Mesothelial cell of epicardium (in vitro differentiated cells): ENCODE measurements at regions not wholly inside any gene's neighbourhood (a gene's known extent, or its start where the extent isn't known, plus 50 kb on each side); places are given as distances from the start of the nearest gene placed in this dataset.
A peak's percentile ranks its signal among the peaks of the same experiment; 100 is the strongest.

Experiments used
- DNase-seq, 2 experiments: peaks; one replicate each; pipeline ENCODE4 v3.0.0; 2021; ENCODE audit warnings: low spot score in 2 of 2; ENCODE audit not compliant: unreplicated experiment in 2 of 2
- H3K27ac Mint-ChIP-seq: 2 replicates; pipeline ENCODE4 v1.8.0; 2021; ENCODE audit warnings: mixed read lengths
- H3K27me3 Mint-ChIP-seq: 2 replicates; pipeline ENCODE4 v1.8.0; 2021; ENCODE audit warnings: low read depth, mixed read lengths
- H3K36me3 Mint-ChIP-seq: 2 replicates; pipeline ENCODE4 v1.8.0; 2021; ENCODE audit warnings: mixed read lengths
- H3K4me1 Mint-ChIP-seq: 2 replicates; pipeline ENCODE4 v1.8.0; 2021; ENCODE audit warnings: mixed read lengths
- H3K4me3 Mint-ChIP-seq: 2 replicates; pipeline ENCODE4 v1.8.0; 2021; ENCODE audit warnings: mild to moderate bottlenecking, moderate library complexity, mixed read lengths
- H3K9me3 Mint-ChIP-seq: 2 replicates; pipeline ENCODE4 v1.8.0; 2021; ENCODE audit warnings: mixed read lengths
- TF ChIP-seq, protein P1 (sequence below): fragments of 200-600 bp; sonication (generic); IDR thresholded peaks from one replicate; pipeline ENCODE4 v1.5.0; 2021; ENCODE audit warnings: antibody characterized with exemption; ENCODE audit not compliant: unreplicated experiment

DNA sequence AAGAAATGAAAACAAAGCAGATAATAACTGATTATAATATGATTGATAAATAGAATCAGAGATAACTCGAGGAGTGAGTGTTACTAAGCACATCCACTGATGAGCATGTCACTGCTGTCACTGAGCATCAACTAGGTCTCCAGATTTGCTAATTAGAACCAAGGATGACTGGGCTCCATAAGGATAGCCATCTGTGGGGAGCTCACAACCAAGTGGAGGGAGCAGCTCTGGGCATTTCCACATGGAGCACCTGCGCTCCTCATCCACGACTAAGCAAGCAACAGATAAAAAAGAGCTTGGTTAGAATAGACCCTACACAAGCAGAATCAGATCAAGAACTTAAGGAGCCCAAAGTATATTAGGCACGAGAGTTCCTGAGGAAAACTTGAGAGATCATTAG, 396.0 kb upstream of the B3GAT1 start:
- Mint-ChIP-seq H3K36me3 (no peaks in the 10 kb centered on the region), H3K4me3 (no peak overlapping the region), H3K27me3 (no peaks in the 10 kb centered on the region), H3K27ac (no peak overlapping the region), H3K4me1 (no peaks in the 10 kb centered on the region), H3K9me3 (no peaks in the 10 kb centered on the region)
- TF ChIP-seq, protein P1, sequence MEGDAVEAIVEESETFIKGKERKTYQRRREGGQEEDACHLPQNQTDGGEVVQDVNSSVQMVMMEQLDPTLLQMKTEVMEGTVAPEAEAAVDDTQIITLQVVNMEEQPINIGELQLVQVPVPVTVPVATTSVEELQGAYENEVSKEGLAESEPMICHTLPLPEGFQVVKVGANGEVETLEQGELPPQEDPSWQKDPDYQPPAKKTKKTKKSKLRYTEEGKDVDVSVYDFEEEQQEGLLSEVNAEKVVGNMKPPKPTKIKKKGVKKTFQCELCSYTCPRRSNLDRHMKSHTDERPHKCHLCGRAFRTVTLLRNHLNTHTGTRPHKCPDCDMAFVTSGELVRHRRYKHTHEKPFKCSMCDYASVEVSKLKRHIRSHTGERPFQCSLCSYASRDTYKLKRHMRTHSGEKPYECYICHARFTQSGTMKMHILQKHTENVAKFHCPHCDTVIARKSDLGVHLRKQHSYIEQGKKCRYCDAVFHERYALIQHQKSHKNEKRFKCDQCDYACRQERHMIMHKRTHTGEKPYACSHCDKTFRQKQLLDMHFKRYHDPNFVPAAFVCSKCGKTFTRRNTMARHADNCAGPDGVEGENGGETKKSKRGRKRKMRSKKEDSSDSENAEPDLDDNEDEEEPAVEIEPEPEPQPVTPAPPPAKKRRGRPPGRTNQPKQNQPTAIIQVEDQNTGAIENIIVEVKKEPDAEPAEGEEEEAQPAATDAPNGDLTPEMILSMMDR = no peak
- DNase-seq = no peak

DNA sequence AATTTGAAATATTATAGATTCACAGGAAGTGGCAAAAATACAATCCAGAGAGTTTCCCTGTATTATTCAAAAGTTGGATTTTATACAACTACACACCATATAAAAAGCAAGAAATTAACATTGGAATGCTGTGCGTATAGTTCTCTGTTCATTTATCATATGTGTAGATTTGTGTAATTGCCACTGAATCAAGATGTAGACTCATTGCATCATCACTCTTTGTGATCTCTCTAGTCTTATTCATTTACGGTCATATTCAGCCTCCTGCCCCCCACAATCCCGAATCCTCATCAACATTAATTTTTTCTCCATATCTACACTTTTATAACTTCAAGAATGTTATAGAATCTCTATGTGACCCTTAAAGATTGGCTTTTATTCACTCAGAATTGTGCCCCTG, 390.6 kb upstream of the B3GAT1 start:
- Mint-ChIP-seq H3K36me3 (no peaks in the 10 kb centered on the region), H3K27ac (no peak overlapping the region), H3K4me1 (peaks cover 21% of the 10 kb centered on the region), H3K9me3 (no peaks in the 10 kb centered on the region), H3K4me3 (no peak overlapping the region), H3K27me3 (no peaks in the 10 kb centered on the region)
- no peak for DNase-seq
- TF ChIP-seq, protein P1 = no peak

DNA sequence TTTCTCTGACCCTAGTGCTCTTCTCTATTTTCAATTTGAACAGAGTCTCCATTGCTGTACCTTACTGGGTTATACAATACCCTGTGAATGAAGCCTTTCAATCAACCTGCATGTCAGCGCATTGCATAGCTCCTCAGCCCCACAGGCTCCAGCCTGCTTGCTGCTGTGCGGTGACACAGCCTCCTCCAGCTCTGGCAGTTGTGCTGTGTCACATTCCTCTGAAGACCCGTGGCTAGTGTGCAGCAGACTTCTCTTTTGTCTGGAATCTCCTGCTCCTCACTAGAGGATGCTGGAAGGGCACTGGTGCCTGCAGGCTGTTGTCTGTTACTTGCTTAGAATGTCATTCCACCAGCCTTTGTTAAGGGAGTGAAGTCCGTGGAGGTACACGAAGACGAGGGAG, 390.1 kb upstream of the B3GAT1 start:
- TF ChIP-seq, protein P1 = no peak
- Mint-ChIP-seq H3K4me1 (peaks cover 21% of the 10 kb centered on the region), H3K27ac (peak overlapping the region; percentile 53), H3K27me3 (no peaks in the 10 kb centered on the region), H3K36me3 (no peaks in the 10 kb centered on the region), H3K4me3 (peak overlapping the region; percentile 29), H3K9me3 (no peaks in the 10 kb centered on the region)
- no peak for DNase-seq

GRCh38 chr11:134801570-134801969, 389.5 kb upstream of the B3GAT1 start:
- peaks cover 25% of the 10 kb centered on the region for H3K4me1 Mint-ChIP-seq
- H3K9me3 Mint-ChIP-seq = no peaks in the 10 kb centered on the region
- no peak for DNase-seq
- H3K36me3 Mint-ChIP-seq = no peaks in the 10 kb centered on the region
- TF ChIP-seq, protein P1 = no peak
- peak overlapping the region; percentile 70 for H3K27ac Mint-ChIP-seq
- no peaks in the 10 kb centered on the region for H3K27me3 Mint-ChIP-seq
- H3K4me3 Mint-ChIP-seq = peak overlapping the region; percentile 29

DNA sequence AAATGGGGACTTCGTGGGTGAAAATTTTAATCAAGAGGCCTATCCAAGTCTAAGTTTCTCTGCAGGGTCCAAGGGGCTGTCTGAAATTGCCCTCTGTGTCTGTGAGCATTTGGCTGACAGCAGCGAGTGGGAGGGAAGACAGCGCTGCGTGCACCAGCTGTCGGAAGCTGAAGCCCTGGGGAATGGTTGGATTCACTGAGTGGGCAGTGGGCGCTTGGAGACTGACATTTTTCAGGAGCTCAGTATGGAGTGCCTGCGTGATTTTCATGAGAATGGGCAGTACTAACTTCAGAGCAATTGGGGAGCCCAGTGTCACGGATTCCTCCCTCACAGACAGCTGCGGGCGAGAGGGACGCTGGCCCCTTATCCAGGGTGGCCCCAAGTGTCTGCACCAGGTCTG, 388.8 kb upstream of the B3GAT1 start:
- H3K27me3 Mint-ChIP-seq = no peaks in the 10 kb centered on the region
- H3K4me1 Mint-ChIP-seq = peaks cover 26% of the 10 kb centered on the region
- TF ChIP-seq, protein P1 = no peak
- no peaks in the 10 kb centered on the region for H3K36me3 Mint-ChIP-seq
- DNase-seq = no peak
- no peaks in the 10 kb centered on the region for H3K9me3 Mint-ChIP-seq
- no peak overlapping the region for H3K27ac Mint-ChIP-seq
- H3K4me3 Mint-ChIP-seq = no peak overlapping the region

- Mint-ChIP-seq H3K4me1 (peaks cover 26% of the 10 kb centered on the region), H3K4me3 (no peak overlapping the region), H3K9me3 (no peaks in the 10 kb centered on the region), H3K36me3 (no peaks in the 10 kb centered on the region), H3K27ac (no peak overlapping the region), H3K27me3 (no peaks in the 10 kb centered on the region)
- TF ChIP-seq, protein P1 = no peak
- DNase-seq = no peak
Observed at GRCh38 chr11:134800130-134800529, 388.1 kb upstream of the B3GAT1 start.
